GM23248 (cell line): ENCODE measurements at regions not wholly inside any gene's neighbourhood (a gene's known extent, or its start where the extent isn't known, plus 50 kb on each side); places are given as distances from the start of the nearest gene placed in this dataset.

Experiments
- DNase-seq: peaks from one replicate; pipeline ENCODE4 v3.0.0-alpha.2; 2015
- H2AFZ ChIP-seq: fragments of 200-600 bp; sonication (generic); 2 replicates; pipeline ENCODE4 v1.6.1; 2016; ENCODE audit warnings: antibody characterized with exemption
- H3F3A ChIP-seq: fragments of 200-600 bp; sonication (generic); 2 replicates; pipeline ENCODE4 v1.6.1; 2016; ENCODE audit warnings: mild to moderate bottlenecking, antibody characterized with exemption, mixed run types; ENCODE audit not compliant: insufficient read depth
- H3K27ac ChIP-seq: fragments of 200-600 bp; sonication (generic); 2 replicates; pipeline ENCODE4 v1.5.1; 2016; ENCODE audit warnings: mild to moderate bottlenecking
- H3K27me3 ChIP-seq: fragments of 200-600 bp; sonication (generic); replicated peaks from 2 replicates; pipeline ENCODE4 v1.6.1; 2016; ENCODE audit warnings: mild to moderate bottlenecking; ENCODE audit not compliant: insufficient read depth
- H3K36me3 ChIP-seq: fragments of 200-600 bp; sonication (generic); 2 replicates; pipeline ENCODE4 v1.6.1; 2016; ENCODE audit warnings: low read depth, mild to moderate bottlenecking
- H3K4me1 ChIP-seq: fragments of 200-600 bp; sonication (generic); 2 replicates; pipeline ENCODE4 v1.6.1; 2016; ENCODE audit warnings: mild to moderate bottlenecking; ENCODE audit not compliant: insufficient read depth
- H3K4me2 ChIP-seq: fragments of 200-600 bp; sonication (generic); one replicate; pipeline ENCODE4 v1.6.1; 2016; ENCODE audit warnings: mild to moderate bottlenecking; ENCODE audit not compliant: unreplicated experiment
- H3K4me3 ChIP-seq: fragments of 200-600 bp; sonication (generic); 2 replicates; pipeline ENCODE4 v1.5.1; 2016; ENCODE audit warnings: mild to moderate bottlenecking
- H3K79me2 ChIP-seq: fragments of 200-600 bp; sonication (generic); 2 replicates; pipeline ENCODE4 v1.6.1; 2016; ENCODE audit warnings: mild to moderate bottlenecking; ENCODE audit not compliant: insufficient read depth
- H3K9ac ChIP-seq: fragments of 200-600 bp; sonication (generic); 2 replicates; pipeline ENCODE4 v1.6.1; 2016; ENCODE audit warnings: mild to moderate bottlenecking
- H3K9me2 ChIP-seq: fragments of 200-600 bp; sonication (generic); 2 replicates; pipeline ENCODE4 v1.6.1; 2016; ENCODE audit warnings: mixed run types, mild to moderate bottlenecking, moderate library complexity; ENCODE audit not compliant: insufficient read depth
- H3K9me3 ChIP-seq: fragments of 200-600 bp; sonication (generic); one replicate; pipeline ENCODE4 v1.6.1; 2017; ENCODE audit warnings: low read depth
- H4K20me1 ChIP-seq: fragments of 200-600 bp; sonication (generic); 2 replicates; pipeline ENCODE4 v1.6.0; 2016; ENCODE audit not compliant: insufficient read depth
- EZH2 ChIP-seq: fragments of 200-600 bp; sonication (generic); IDR thresholded peaks from 2 replicates; pipeline ENCODE4 v1.6.1; 2018; ENCODE audit warnings: antibody characterized with exemption, mild to moderate bottlenecking; ENCODE audit not compliant: insufficient read depth, poor library complexity, severe bottlenecking
- EZH2phosphoT487 ChIP-seq: fragments of 200-600 bp; sonication (generic); IDR thresholded peaks from 2 replicates; pipeline ENCODE4 v1.6.1; 2018; ENCODE audit warnings: antibody characterized with exemption, moderate library complexity, mild to moderate bottlenecking, low read depth; ENCODE audit not compliant: insufficient read depth
- WGBS, 2 experiments: methylation state at CpG; one replicate each; pipeline ENCODE4 v1.1.6; 2015 to 2017; ENCODE audit warnings: low lambda C conversion rate in 2 of 2, low coverage in 1 of 2; ENCODE audit errors: missing lambda C conversion rate in 2 of 2; 5-methylcytosine and 5-hydroxymethylcytosine counted together
- in situ Hi-C: fragments of 300-500 bp; cut with MboI; formaldehyde crosslinking; loops from 2 replicates; pipeline ENCODE4 v1.15.0; 2020

DNA sequence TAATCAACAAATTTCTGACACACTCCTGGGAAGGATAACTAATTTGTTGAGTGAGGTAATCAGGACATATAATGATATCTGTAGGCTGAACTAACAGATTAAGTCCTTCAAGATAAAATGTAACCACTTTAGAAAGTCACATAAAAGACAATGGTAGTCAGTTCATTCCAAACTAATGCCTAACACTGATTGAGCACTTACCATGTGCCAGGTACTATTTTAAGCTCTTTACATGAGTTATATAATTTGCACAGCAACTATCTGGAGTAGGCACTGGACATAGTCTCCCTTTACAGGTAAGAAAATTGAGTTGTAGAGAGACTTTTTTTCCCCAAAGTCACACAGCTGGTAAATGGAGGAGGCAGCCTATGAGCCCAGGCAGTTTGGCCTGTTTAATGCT lies 211.2 kb upstream of the CFAP20DC start:
- H3K4me2 ChIP-seq: no peak overlapping the region
- no peak overlapping the region for H3K4me3 ChIP-seq
- in situ Hi-C loops: no loop called here
- no peaks in the 10 kb centered on the region for H3K27me3 ChIP-seq
- no peaks in the 10 kb centered on the region for H4K20me1 ChIP-seq
- H3K9me2 ChIP-seq: no peaks in the 10 kb centered on the region
- H3K36me3 ChIP-seq: no peaks in the 10 kb centered on the region
- no peaks in the 10 kb centered on the region for H3K79me2 ChIP-seq
- TF ChIP-seq EZH2phosphoT487 (no peak), EZH2 (no peak)
- no peak for DNase-seq
- H3K9me3 ChIP-seq: no peaks in the 10 kb centered on the region
- H3K9ac ChIP-seq: no peak overlapping the region
- H3F3A ChIP-seq: no peaks in the 10 kb centered on the region
- no peak overlapping the region for H2AFZ ChIP-seq
- no peak overlapping the region for H3K27ac ChIP-seq
- peaks cover 19% of the 10 kb centered on the region; the same call in 1 of the 2 replicates for H3K4me1 ChIP-seq

DNA sequence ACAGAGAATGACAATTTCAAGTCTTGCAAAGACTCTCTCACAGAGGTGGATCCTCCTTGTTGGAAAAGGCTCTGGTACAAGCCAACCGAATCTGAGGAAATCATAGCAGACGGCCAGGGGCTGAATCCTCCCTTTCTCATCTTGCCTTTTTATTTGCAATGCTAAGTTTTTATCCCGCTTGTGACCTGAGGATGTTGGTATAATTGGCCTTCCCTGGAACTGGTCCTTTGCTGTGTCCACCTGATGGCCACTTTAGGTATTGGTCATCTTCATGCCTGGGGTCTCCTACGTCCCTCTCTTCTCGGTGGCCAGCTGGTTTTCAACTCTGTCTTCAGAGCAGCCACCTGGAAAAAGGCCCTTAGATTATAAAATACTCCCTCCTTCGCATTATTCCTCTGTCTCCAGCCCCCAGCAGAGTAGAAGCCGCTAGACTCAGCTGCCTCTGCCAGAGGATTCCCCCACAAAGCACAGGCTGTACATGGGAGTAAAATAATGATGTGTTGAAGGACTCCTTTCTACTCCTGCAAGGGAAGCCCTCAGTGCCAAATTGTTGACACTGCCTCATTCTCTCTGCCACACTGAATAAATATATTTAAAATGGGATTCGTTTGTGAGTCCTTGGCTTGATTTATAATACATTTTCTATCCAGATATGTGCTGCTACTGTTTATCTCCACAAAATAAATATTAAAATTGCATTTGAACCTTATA lies 208.9 kb upstream of the CFAP20DC start:
- no peak overlapping the region for H3K4me2 ChIP-seq
- WGBS, 2 experiments: 75 to 81% methylated on average over 8 of the region's 8 CpGs
- H3K9ac ChIP-seq: no peak overlapping the region
- TF ChIP-seq EZH2phosphoT487 (no peak), EZH2 (no peak)
- no peaks in the 10 kb centered on the region for H3K9me2 ChIP-seq
- DNase-seq: no peak
- H3K36me3 ChIP-seq: no peaks in the 10 kb centered on the region
- no peaks in the 10 kb centered on the region for H3K27me3 ChIP-seq
- in situ Hi-C loops: no loop called here
- H3K9me3 ChIP-seq: no peaks in the 10 kb centered on the region
- no peak overlapping the region for H3K4me3 ChIP-seq
- H2AFZ ChIP-seq: no peak overlapping the region
- H3K4me1 ChIP-seq: peaks cover 7% of the 10 kb centered on the region; the same call in 1 of the 2 replicates
- H3K79me2 ChIP-seq: no peaks in the 10 kb centered on the region
- no peaks in the 10 kb centered on the region for H4K20me1 ChIP-seq
- H3F3A ChIP-seq: no peaks in the 10 kb centered on the region
- no peak overlapping the region for H3K27ac ChIP-seq

DNA sequence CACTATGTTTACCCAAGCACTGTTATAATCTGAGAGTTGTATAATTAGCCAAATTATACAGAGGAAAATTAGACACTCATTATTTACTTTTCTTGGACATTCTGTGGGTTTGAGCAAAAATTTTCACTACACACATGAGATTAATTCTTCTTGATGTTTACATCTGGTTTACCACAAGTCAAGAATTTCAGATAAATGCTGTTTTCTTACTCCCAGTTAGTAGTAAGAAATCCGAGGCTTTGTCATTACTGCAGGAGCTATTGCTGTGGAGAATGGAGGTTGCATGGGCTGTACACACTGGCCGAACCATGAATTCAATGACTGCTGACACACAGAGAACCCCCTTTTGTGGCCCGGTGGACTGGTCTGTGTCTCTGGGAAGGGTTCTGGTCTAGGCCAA lies 207.7 kb upstream of the CFAP20DC start:
- H4K20me1 ChIP-seq: no peaks in the 10 kb centered on the region
- H3K9me3 ChIP-seq: no peaks in the 10 kb centered on the region
- H3K4me3 ChIP-seq: no peak overlapping the region
- peaks cover 7% of the 10 kb centered on the region; the same call in 1 of the 2 replicates for H3K4me1 ChIP-seq
- in situ Hi-C loops: no loop called here
- TF ChIP-seq EZH2phosphoT487 (no peak), EZH2 (no peak)
- DNase-seq: no peak
- H3K27ac ChIP-seq: no peak overlapping the region
- H2AFZ ChIP-seq: no peak overlapping the region
- H3K27me3 ChIP-seq: no peaks in the 10 kb centered on the region
- H3K9ac ChIP-seq: no peak overlapping the region
- H3F3A ChIP-seq: no peaks in the 10 kb centered on the region
- no peaks in the 10 kb centered on the region for H3K36me3 ChIP-seq
- no peaks in the 10 kb centered on the region for H3K9me2 ChIP-seq
- H3K79me2 ChIP-seq: no peaks in the 10 kb centered on the region
- H3K4me2 ChIP-seq: no peak overlapping the region
- 71 to 79% methylated on average over 3 of the region's 3 CpGs for WGBS, 2 experiments

DNA sequence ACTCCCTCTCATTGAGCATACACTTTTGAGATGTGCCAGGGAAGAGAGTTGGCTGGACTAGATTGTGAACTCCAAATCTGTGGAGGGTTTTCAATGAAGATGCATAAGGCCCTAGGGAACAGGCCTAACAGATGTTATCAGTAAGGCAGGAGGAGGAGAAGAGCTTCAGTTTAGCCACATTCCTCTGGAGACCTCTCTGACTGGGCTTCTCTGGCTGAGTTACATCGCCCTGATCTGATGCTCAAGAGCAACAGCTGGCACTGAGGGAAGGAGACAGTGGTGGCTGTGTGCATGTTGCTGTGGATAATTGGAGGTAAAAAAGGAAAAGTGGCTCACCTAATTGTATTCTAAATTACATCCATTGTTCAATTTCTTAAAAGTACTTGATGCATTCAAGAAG lies 206.4 kb upstream of the CFAP20DC start:
- H3K79me2 ChIP-seq: no peaks in the 10 kb centered on the region
- H3K4me1 ChIP-seq: peaks cover 6% of the 10 kb centered on the region; the same call in 1 of the 2 replicates
- no peaks in the 10 kb centered on the region for H4K20me1 ChIP-seq
- no peaks in the 10 kb centered on the region for H3F3A ChIP-seq
- H3K36me3 ChIP-seq: no peaks in the 10 kb centered on the region
- no peaks in the 10 kb centered on the region for H3K27me3 ChIP-seq
- H3K4me3 ChIP-seq: no peak overlapping the region
- no peak overlapping the region for H2AFZ ChIP-seq
- H3K9ac ChIP-seq: no peak overlapping the region
- H3K9me2 ChIP-seq: no peaks in the 10 kb centered on the region
- no peaks in the 10 kb centered on the region for H3K9me3 ChIP-seq
- 61 to 71% methylated on average over 1 of the region's 1 CpG for WGBS, 2 experiments
- TF ChIP-seq EZH2 (no peak), EZH2phosphoT487 (no peak)
- H3K4me2 ChIP-seq: no peak overlapping the region
- H3K27ac ChIP-seq: no peak overlapping the region
- DNase-seq: no peak
- in situ Hi-C loops: no loop called here
